GM12878 (cell line): ENCODE measurements at regions not wholly inside any gene's neighbourhood (a gene's known extent, or its start where the extent isn't known, plus 50 kb on each side); places are given as distances from the start of the nearest gene placed in this dataset.

Source experiments
- ATAC-seq: fragments of 200-7000 bp; cut with Tn5 transposase; 3 replicates; pipeline ENCODE4 v1.9.1; 2020; ENCODE audit warnings: mild to moderate bottlenecking, moderate library complexity
- BruUV-seq: library from RNA; stranded (reverse); fragments of 400-500 nt; replicated peaks from 2 replicates; lab custom pipeline; 2021; lab: Mats Ljungman, UMichigan
- CTCF ChIA-PET: fragments of 300-600 bp; sonication (Branson Sonifier 250); formaldehyde crosslinking; extraction: SDS; loops from one replicate; lab custom pipeline; 2021; ENCODE audit warnings: inconsistent platforms; lab: Yijun Ruan, JAX
- POLR2A ChIA-PET: fragments of 350-600 bp; formaldehyde crosslinking; extraction: SDS; loops from one replicate; lab custom pipeline; 2021; ENCODE audit warnings: inconsistent platforms; lab: Charles Lee
- RAD21 ChIA-PET: fragments of 300-600 bp; sonication (Branson Sonifier 250); formaldehyde crosslinking; loops from one replicate; lab custom pipeline; 2023; ENCODE audit warnings: antibody characterized with exemption; ENCODE audit not compliant: unreplicated experiment; lab: Charles Lee
- SMC1A ChIA-PET: fragments of 300-600 bp; sonication (Branson Sonifier 250); formaldehyde crosslinking; loops from one replicate; lab custom pipeline; 2023; ENCODE audit not compliant: unreplicated experiment, uncharacterized antibody; lab: Charles Lee
- DNase-seq: peaks from one replicate; pipeline ENCODE4 v3.0.0-alpha.2; 2011; ENCODE audit warnings: low read depth, low spot score
- FAIRE-seq: peaks from 3 replicates; lab custom pipeline; 2011; peaks lifted over from hg19 to GRCh38; lab: Jason Lieb, UNC
- H2AFZ ChIP-seq: 2 replicates; pipeline ENCODE4 v1.6.0; 2011; ENCODE audit warnings: low read depth, low read length, control low read depth; ENCODE audit not compliant: control insufficient read depth
- H3K27ac ChIP-seq: 2 replicates; pipeline ENCODE4 v1.5.1; 2011; ENCODE audit warnings: control low read depth; ENCODE audit not compliant: control insufficient read depth, insufficient read depth
- H3K27me3 ChIP-seq, 2 experiments: replicated peaks in 1 of 2; 2 replicates each; pipeline versions ENCODE4 v1.6.0 to v1.6.1; 2011; ENCODE audit warnings: low read length in 1 of 2; ENCODE audit not compliant: control insufficient read depth in 2 of 2, insufficient read depth in 2 of 2
- H3K36me3 ChIP-seq, 2 experiments: 2 replicates each; pipeline ENCODE4 v1.5.1; 2011; ENCODE audit warnings: low read length in 1 of 2; ENCODE audit not compliant: control insufficient read depth in 2 of 2, insufficient read depth in 2 of 2
- H3K4me1 ChIP-seq: 2 replicates; pipeline ENCODE4 v1.6.1; 2011; ENCODE audit warnings: mild to moderate bottlenecking, low read length, moderate library complexity, mixed read lengths; ENCODE audit not compliant: control insufficient read depth, insufficient read depth
- H3K4me2 ChIP-seq: 2 replicates; pipeline ENCODE4 v1.6.0; 2011; ENCODE audit warnings: control low read depth; ENCODE audit not compliant: control insufficient read depth, insufficient read depth
- H3K4me3 ChIP-seq: fragments of 200-600 bp; sonication (generic); 2 replicates; pipeline ENCODE4 v1.5.1; 2016
- H3K79me2 ChIP-seq: 2 replicates; pipeline ENCODE4 v1.6.0; 2011; ENCODE audit warnings: low read length; ENCODE audit not compliant: control insufficient read depth, insufficient read depth
- H3K9ac ChIP-seq: 2 replicates; pipeline ENCODE4 v1.8.0; 2011; ENCODE audit warnings: low read length, control low read depth, mixed read lengths; ENCODE audit not compliant: control insufficient read depth, insufficient read depth
- H3K9me3 ChIP-seq: replicated peaks from 3 replicates; pipeline ENCODE4 v1.5.1; 2011; ENCODE audit warnings: mild to moderate bottlenecking, low read length; ENCODE audit not compliant: control insufficient read depth, insufficient read depth
- H4K20me1 ChIP-seq: 2 replicates; pipeline ENCODE4 v1.6.0; 2011; ENCODE audit not compliant: control insufficient read depth, insufficient read depth
- BHLHE40 ChIP-seq, 2 experiments: fragments of 450-650 bp in 1 of 2; IDR thresholded peaks; 2 replicates each; pipeline ENCODE4 v1.6.1; 2011 to 2017; ENCODE audit warnings: low read depth in 2 of 2, borderline replicate concordance in 1 of 2, improper control_type of control experiment in 1 of 2, low read length in 1 of 2, mild to moderate bottlenecking in 1 of 2
- ESRRA ChIP-seq: IDR thresholded peaks from 2 replicates; pipeline ENCODE4 v1.6.1; 2012; ENCODE audit warnings: mild to moderate bottlenecking, low read length, improper control_type of control experiment
- IRF3 ChIP-seq: fragments of 450-650 bp; IDR thresholded peaks from 2 replicates; pipeline ENCODE4 v1.6.1; 2014; ENCODE audit warnings: mild to moderate bottlenecking
- NBN ChIP-seq: fragments of 450-650 bp; IDR thresholded peaks from 2 replicates; pipeline ENCODE4 v1.6.1; 2016
- NR2C2 ChIP-seq: IDR thresholded peaks from 2 replicates; pipeline ENCODE4 v1.6.1; 2011; ENCODE audit warnings: borderline replicate concordance, low read depth; ENCODE audit not compliant: control insufficient read depth, insufficient read length
- TARDBP ChIP-seq: IDR thresholded peaks from 2 replicates; pipeline ENCODE4 v1.6.1; 2016; ENCODE audit warnings: borderline replicate concordance
- ZNF217 ChIP-seq: fragments of 450-650 bp; IDR thresholded peaks from 2 replicates; pipeline ENCODE4 v1.6.1; 2017; ENCODE audit warnings: antibody characterized with exemption, mild to moderate bottlenecking
- ZZZ3 ChIP-seq: IDR thresholded peaks from 2 replicates; pipeline ENCODE4 v1.6.1; 2011; ENCODE audit warnings: low read depth; ENCODE audit not compliant: control insufficient read depth, insufficient read length
- WGBS: methylation state at CpG from one replicate; pipeline ENCODE4 v1.1.6; 2016; ENCODE audit warnings: low lambda C conversion rate; ENCODE audit not compliant: insufficient replicate concordance, insufficient coverage; ENCODE audit errors: missing lambda C conversion rate; 5-methylcytosine and 5-hydroxymethylcytosine counted together
- in situ Hi-C: fragments of 300-500 bp; cut with MboI; formaldehyde crosslinking; loops from 9 replicates; pipeline ENCODE4 v1.14.3; 2018; ENCODE audit warnings: mixed read lengths
- intact Hi-C: fragments of 100-400 bp; cut with micrococcal nuclease; formaldehyde crosslinking; loops from one replicate; pipeline ENCODE4 v1.14.2; 2022; ENCODE audit not compliant: unreplicated experiment
- TF ChIP-seq, protein P1 (sequence below): fragments of 450-650 bp; conservative IDR thresholded peaks from 2 replicates; pipeline ENCODE4 v1.6.1; 2017; ENCODE audit warnings: mild to moderate bottlenecking, moderate library complexity
- TF ChIP-seq, protein P2 (sequence below): fragments of 450-650 bp; IDR thresholded peaks from 2 replicates; pipeline ENCODE4 v1.6.1; 2018; ENCODE audit warnings: mild to moderate bottlenecking, low read depth, moderate library complexity; ENCODE audit not compliant: partially characterized antibody

GRCh38 chr6:12490351-12490903 lies 200.3 kb downstream of the EDN1 start:
- BruUV-seq, result no TSS peak
- SMC1A ChIA-PET, result interaction anchor here (0.7 to 1.4 kb wide), 3 partner anchors 9 to 100 kb away, joined by 3 to 6 read pairs (median 3); no protein-coding TSS in a partner anchor
- H3K4me2 ChIP-seq, result no peak overlapping the region

More at GRCh38 chr6:12490351-12490903, 200.3 kb downstream of the EDN1 start:
- no peaks in the 10 kb centered on the region; the same call in 2 of the 3 replicates for H3K9me3 ChIP-seq
- POLR2A ChIA-PET, result no interaction called here
- H4K20me1 ChIP-seq, result no peaks in the 10 kb centered on the region
- H3K36me3 ChIP-seq, result no peaks in the 10 kb centered on the region
- 21% methylated on average over 2 of the region's 2 CpGs for WGBS
- H3K9ac ChIP-seq, result no peak overlapping the region
- intact Hi-C loops, result no loop called here
- ATAC-seq, result no peak
- TF ChIP-seq, protein P1, sequence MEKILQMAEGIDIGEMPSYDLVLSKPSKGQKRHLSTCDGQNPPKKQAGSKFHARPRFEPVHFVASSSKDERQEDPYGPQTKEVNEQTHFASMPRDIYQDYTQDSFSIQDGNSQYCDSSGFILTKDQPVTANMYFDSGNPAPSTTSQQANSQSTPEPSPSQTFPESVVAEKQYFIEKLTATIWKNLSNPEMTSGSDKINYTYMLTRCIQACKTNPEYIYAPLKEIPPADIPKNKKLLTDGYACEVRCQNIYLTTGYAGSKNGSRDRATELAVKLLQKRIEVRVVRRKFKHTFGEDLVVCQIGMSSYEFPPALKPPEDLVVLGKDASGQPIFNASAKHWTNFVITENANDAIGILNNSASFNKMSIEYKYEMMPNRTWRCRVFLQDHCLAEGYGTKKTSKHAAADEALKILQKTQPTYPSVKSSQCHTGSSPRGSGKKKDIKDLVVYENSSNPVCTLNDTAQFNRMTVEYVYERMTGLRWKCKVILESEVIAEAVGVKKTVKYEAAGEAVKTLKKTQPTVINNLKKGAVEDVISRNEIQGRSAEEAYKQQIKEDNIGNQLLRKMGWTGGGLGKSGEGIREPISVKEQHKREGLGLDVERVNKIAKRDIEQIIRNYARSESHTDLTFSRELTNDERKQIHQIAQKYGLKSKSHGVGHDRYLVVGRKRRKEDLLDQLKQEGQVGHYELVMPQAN, result no peak
- TF ChIP-seq BHLHE40 (IDR thresholded peaks at IDR 0.05; ENCODE audit: borderline replicate concordance in 1 of 2, low read depth in 2 of 2, low read length in 1 of 2), result no peak
- no peak for TF ChIP-seq ZNF217
- no peak for TF ChIP-seq ZZZ3
- TF ChIP-seq, protein P2, sequence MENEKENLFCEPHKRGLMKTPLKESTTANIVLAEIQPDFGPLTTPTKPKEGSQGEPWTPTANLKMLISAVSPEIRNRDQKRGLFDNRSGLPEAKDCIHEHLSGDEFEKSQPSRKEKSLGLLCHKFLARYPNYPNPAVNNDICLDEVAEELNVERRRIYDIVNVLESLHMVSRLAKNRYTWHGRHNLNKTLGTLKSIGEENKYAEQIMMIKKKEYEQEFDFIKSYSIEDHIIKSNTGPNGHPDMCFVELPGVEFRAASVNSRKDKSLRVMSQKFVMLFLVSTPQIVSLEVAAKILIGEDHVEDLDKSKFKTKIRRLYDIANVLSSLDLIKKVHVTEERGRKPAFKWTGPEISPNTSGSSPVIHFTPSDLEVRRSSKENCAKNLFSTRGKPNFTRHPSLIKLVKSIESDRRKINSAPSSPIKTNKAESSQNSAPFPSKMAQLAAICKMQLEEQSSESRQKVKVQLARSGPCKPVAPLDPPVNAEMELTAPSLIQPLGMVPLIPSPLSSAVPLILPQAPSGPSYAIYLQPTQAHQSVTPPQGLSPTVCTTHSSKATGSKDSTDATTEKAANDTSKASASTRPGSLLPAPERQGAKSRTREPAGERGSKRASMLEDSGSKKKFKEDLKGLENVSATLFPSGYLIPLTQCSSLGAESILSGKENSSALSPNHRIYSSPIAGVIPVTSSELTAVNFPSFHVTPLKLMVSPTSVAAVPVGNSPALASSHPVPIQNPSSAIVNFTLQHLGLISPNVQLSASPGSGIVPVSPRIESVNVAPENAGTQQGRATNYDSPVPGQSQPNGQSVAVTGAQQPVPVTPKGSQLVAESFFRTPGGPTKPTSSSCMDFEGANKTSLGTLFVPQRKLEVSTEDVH, result no peak
- TF ChIP-seq NR2C2, result no peak
- TF ChIP-seq NBN, result no peak
- no peak for TF ChIP-seq ESRRA
- no peak for TF ChIP-seq IRF3
- no peak for TF ChIP-seq TARDBP
- TF ChIP-seq, all 136 proteins: peak for 0
- no peaks in the 10 kb centered on the region for H3K79me2 ChIP-seq
- FAIRE-seq (no peak), DNase-seq (no peak)
- in situ Hi-C loops, result no loop called here
- H3K27me3 ChIP-seq, result no peaks in the 10 kb centered on the region
- H3K4me1 ChIP-seq, result no peaks in the 10 kb centered on the region
- ChIA-PET RAD21 (interaction anchor here (1.1 kb wide), 1 partner anchor 196 kb away, joined by 3 read pairs; no protein-coding TSS in a partner anchor), CTCF (interaction anchor here (0.9 to 1.2 kb wide), 3 partner anchors 10 to 14 kb away, joined by 4 to 5 read pairs (median 4); no protein-coding TSS in a partner anchor)
- no peak overlapping the region for H3K4me3 ChIP-seq
- no peak overlapping the region for H2AFZ ChIP-seq
- H3K27ac ChIP-seq, result no peak overlapping the region
